A204.1 (cell line): ENCODE measurements at regions not wholly inside any gene's neighbourhood (a gene's known extent, or its start where the extent isn't known, plus 50 kb on each side); places are given as distances from the start of the nearest gene placed in this dataset.
"Not testable (repeated sequence)": the region's sequence is repeated elsewhere in the genome, so short reads cannot be mapped to it uniquely, and the experiment has no call there.

Experiments
- FAIRE-seq: peaks from 2 replicates; lab custom pipeline; 2012; peaks lifted over from hg19 to GRCh38; lab: Jason Lieb, UNC

- no peak for FAIRE-seq
Observed at GRCh38 chr2:160803881-160804280, 310.3 kb upstream of the RBMS1 start.

GRCh38 chr2:160810406-160810805 is 316.8 kb upstream of the RBMS1 start:
- FAIRE-seq, result no peak

GRCh38 chr2:160812830-160813505 is 319.4 kb upstream of the RBMS1 start:
- no peak for FAIRE-seq

DNA sequence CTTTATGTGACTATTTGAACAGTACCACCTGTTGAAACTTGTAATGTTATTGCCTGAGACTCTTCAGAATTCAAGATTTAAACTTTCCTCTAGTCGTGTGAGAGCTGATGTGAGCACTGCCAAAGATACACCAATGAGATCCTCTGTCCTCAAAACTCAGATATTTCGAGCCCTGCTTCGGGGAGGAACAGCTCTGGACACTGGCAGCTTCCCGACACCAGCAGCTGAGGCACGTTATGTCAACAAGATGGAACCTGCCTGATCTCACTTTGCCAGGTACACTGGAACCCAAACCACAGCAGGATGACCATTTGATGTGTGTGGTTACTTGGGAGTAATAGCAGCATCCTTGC is 319.9 kb upstream of the RBMS1 start:
- no peak for FAIRE-seq

- no peak for FAIRE-seq
Observed at GRCh38 chr2:160816916-160817499, 323.4 kb upstream of the RBMS1 start.

GRCh38 chr2:160820691-160821090 is 327.1 kb upstream of the RBMS1 start:
- no peak for FAIRE-seq

DNA sequence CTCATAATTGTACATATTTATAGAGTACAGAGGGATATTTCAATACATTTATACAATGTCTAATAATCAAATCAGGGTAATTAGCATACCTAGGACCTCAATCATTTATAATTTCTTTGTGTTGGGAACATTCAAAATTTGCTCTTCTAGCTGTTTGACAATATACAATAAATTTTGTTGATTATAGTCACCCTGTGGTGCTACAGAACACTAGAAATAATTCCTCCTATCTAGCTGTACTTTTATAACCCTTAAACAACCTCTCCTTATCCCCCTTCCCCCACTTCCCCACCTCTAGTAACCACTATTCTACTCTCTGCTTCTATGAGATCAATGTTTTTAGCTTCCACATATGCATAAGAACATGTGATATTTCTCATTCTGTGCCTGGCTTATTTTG is 328.4 kb upstream of the RBMS1 start:
- FAIRE-seq, result no peak

DNA sequence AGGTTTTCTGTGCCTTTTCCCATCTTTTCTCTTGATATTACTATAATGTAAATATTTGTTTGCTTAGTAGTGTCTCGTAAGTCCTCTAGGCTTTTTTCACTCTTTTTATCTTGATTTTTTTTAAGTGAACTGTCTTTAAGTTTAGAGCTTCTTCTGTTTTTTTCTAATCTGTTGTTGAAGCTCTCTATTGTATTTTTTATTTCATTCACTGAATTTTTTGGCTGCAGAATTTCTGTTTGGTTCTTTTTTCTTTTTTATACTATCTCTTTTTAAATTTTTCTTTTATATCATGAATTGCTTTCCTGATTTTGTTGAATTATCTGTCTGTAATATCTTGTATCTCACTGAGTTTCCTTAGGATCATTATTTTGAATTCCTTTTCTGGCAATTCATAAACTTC is 331.8 kb upstream of the RBMS1 start:
- FAIRE-seq, result no peak

DNA sequence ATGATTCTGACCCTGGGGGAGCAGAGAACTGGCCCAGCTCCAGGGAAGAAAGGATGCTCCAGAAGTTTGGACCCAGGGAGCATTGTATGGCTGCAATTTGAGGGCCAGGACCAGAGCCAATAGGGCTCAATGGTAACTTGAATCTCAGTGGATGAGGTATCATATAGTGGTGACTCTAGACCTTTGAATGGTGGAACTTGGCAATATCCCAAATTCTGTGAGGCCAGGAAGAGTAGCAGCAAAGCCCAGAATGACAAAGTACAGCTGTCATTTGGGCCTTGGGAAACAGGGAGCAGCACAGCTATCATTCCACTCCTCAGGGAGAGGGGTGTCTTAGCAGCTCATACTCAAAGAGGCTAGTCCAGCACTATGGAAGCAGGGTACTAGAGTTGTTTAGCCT is 332.9 kb upstream of the RBMS1 start:
- FAIRE-seq, result no peak

DNA sequence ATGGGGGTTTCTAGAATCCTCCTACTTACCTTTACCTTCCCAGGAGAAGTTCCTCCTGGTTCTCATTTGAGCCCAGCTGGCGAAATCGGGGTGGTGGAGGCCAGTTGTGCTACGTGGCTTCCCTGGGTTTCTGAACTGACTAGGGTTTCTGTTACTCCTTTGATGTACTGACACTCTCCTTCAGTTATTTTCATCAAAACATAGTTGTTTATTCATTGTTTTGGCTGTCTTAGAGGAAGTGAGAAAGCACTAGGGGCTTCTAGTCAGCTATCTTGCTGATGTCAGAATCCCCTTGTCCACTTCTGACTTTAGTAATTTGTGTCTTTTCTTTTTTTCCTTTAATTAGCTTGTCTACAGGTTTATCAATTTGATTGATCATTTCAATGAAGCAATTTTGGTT is 332.2 kb upstream of the TANK start:
- FAIRE-seq, result no peak

- not testable (repeated sequence) for FAIRE-seq
Observed at GRCh38 chr2:160832381-160832780, 327.8 kb upstream of the TANK start.

GRCh38 chr2:160835166-160835565 is 325.1 kb upstream of the TANK start:
- FAIRE-seq, result no peak

- no peak for FAIRE-seq
Observed at GRCh38 chr2:160836755-160837154, 323.5 kb upstream of the TANK start.

DNA sequence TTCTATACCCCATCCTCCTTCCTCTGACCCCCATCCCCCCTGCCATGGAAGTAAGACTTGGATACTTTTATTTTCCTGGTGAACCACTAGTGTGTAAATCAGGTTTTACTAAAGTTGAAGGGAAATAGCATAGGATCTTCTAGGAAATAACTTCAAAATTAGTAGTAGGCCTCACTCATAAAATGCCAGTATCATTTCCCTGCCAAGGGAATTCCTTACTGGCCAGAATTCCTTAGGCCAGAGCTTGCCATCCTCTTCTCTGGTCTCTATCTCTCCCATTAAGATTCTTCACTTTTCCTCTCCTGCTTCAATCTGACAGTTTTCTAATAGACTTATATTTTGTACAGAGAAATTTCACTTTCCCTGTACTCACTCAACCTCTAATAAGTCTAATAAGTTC is 322.8 kb upstream of the TANK start:
- no peak for FAIRE-seq

- FAIRE-seq, result no peak
Observed at GRCh38 chr2:160838147-160838546, 322.1 kb upstream of the TANK start.

DNA sequence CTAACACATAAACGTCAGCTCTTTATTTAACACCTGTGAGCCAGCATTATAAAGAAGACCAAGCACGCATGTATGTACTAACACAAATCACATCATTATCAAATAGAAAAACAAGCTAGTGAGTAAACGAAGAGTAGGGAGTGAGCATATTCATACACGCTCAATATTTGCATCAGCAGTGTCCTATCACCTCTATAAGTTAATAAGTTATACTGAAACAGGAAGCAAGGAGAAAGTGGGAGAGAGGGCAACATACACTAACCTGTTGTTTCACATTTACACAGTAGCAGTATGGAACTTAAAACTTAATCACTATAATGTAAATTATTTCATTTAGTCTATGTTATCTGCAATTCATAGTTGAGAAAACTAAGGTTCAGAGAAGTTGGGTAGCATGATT is 321.5 kb upstream of the TANK start:
- FAIRE-seq, result no peak

DNA sequence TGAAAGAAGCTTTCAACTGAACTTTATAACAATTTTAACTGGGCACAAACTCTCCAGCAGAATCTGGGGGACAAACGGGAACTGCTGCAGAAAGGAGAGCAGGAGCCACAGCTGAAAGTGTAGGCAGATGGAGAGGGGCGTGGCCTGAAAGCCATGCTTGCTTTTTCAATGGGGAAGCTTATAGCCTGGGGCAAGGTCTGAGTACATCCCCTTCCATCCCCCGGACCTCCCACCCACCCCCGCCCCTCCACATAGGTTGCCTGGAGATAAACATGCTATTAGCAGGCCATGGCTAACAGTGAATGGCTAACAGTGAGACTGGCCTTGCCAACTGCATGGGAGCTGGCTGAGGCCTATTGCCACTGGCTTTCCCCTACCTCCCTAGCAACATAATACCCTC is 317.9 kb upstream of the TANK start:
- FAIRE-seq, result no peak

- no peak for FAIRE-seq
Observed at GRCh38 chr2:160859096-160859495, 301.1 kb upstream of the TANK start.

GRCh38 chr2:160862226-160862625 is 298.0 kb upstream of the TANK start:
- no peak for FAIRE-seq

GRCh38 chr2:160868891-160869290 is 291.3 kb upstream of the TANK start:
- no peak for FAIRE-seq

DNA sequence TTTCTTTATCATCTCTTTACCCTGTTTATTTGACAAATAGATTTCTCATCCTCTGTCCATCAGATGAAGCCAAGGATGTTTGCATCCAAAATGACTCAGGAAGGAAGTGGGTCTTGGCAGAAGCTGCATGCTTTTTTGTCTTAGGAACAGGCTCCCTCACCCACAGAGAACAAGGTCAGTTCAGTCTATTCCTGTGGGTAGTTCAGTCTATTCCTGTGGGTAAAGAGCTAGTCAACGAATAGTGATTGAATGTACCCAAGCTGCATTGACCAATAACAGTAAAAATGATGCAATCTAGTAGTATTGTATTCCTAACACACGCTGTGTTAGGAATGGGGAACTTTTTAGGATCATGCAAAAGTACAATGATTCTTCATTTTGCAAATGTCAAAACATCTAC is 290.8 kb upstream of the TANK start:
- no peak for FAIRE-seq

DNA sequence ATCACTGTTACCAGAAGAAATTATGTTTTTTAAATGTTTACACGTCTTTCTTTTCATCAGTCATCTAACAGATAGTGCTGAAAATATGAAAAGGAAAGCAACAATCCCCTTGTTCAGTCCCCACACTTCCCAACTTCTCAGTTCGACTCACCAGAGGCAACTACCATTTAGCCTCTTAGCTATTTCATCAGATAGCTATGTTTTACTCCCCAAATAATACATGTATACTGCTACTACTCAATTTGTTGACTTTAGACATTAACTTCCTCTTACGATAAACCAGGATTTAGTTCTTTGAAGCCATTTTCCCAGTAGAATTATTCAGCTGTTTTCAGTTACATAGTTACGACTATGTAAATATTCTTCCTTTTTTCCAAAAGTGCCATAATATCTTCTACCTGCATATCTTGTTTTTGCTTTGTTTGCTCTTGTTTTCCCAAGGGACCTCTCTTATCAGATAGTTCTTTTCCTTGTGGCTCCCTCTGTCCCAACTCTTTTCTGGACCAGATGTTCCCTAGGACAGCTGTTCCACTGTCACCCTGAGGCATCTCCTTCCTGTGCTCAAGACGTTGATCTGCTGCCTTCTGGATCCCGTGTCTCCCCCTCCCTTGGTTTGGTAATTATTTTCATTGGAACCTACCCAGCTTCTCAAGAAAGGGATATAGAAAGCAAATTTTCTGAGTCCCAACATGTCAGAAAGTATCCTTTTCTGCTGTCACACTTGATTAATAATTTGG is 289.3 kb upstream of the TANK start:
- FAIRE-seq, result no peak

- no peak for FAIRE-seq
Observed at GRCh38 chr2:160871953-160872352, 288.3 kb upstream of the TANK start.

- no peak for FAIRE-seq
Observed at GRCh38 chr2:160876029-160876428, 284.2 kb upstream of the TANK start.
